Neural progenitor cell (in vitro differentiated cells): ENCODE measurements at regions not wholly inside any gene's neighbourhood (a gene's known extent, or its start where the extent isn't known, plus 50 kb on each side); places are given as distances from the start of the nearest gene placed in this dataset.
A peak's percentile ranks its signal among the peaks of the same experiment; 100 is the strongest.

Experiments
- DNase-seq: peaks from one replicate; pipeline ENCODE4 v3.0.0-alpha.2; 2016; ENCODE audit warnings: low spot score
- H2AFZ ChIP-seq: fragments of 200-600 bp; sonication (generic); replicated peaks from 2 replicates; pipeline ENCODE4 v1.6.1; 2016; ENCODE audit warnings: antibody characterized with exemption
- H3F3A ChIP-seq: fragments of 200-600 bp; sonication (generic); 2 replicates; pipeline ENCODE4 v1.6.1; 2016; ENCODE audit warnings: antibody characterized with exemption, low read depth
- H3K27ac ChIP-seq: fragments of 200-600 bp; sonication (generic); 2 replicates; pipeline ENCODE4 v1.5.1; 2016; ENCODE audit warnings: mild to moderate bottlenecking
- H3K27me3 ChIP-seq: fragments of 200-600 bp; sonication (generic); 2 replicates; pipeline ENCODE4 v1.6.1; 2016; ENCODE audit warnings: mild to moderate bottlenecking, moderate library complexity
- H3K36me3 ChIP-seq: fragments of 200-600 bp; sonication (generic); 2 replicates; pipeline ENCODE4 v1.5.1; 2016
- H3K4me1 ChIP-seq: fragments of 200-600 bp; sonication (generic); 2 replicates; pipeline ENCODE4 v1.6.1; 2016; ENCODE audit warnings: mixed run types
- H3K4me2 ChIP-seq: fragments of 200-600 bp; sonication (generic); 2 replicates; pipeline ENCODE4 v1.6.1; 2016
- H3K4me3 ChIP-seq: fragments of 200-600 bp; sonication (generic); 2 replicates; pipeline ENCODE4 v1.5.1; 2016
- H3K79me2 ChIP-seq: fragments of 200-600 bp; sonication (generic); 2 replicates; pipeline ENCODE4 v1.6.1; 2016; ENCODE audit warnings: low read depth
- H3K9ac ChIP-seq: fragments of 200-600 bp; sonication (generic); 2 replicates; pipeline ENCODE4 v1.6.1; 2016
- H3K9me3 ChIP-seq: fragments of 200-600 bp; sonication (generic); 2 replicates; pipeline ENCODE4 v1.5.1; 2016; ENCODE audit warnings: low read depth
- H4K20me1 ChIP-seq: fragments of 200-600 bp; sonication (generic); 2 replicates; pipeline ENCODE4 v1.6.1; 2016; ENCODE audit warnings: low read depth
- H3K27ac Mint-ChIP-seq: 3 replicates; pipeline ENCODE4 v1.8.0; 2021; ENCODE audit warnings: mixed read lengths
- H3K27me3 Mint-ChIP-seq: 2 replicates; pipeline ENCODE4 v1.8.0; 2022; ENCODE audit warnings: low read depth, mild to moderate bottlenecking, inconsistent platforms, moderate library complexity, mixed read lengths; ENCODE audit not compliant: insufficient read depth
- H3K36me3 Mint-ChIP-seq: 3 replicates; pipeline ENCODE4 v1.8.0; 2021; ENCODE audit warnings: mixed read lengths
- H3K4me1 Mint-ChIP-seq: 3 replicates; pipeline ENCODE4 v1.8.0; 2021; ENCODE audit warnings: mixed read lengths
- H3K4me3 Mint-ChIP-seq: 3 replicates; pipeline ENCODE4 v1.8.0; 2021; ENCODE audit warnings: mild to moderate bottlenecking, moderate library complexity, mixed read lengths
- H3K9me3 Mint-ChIP-seq: 3 replicates; pipeline ENCODE4 v1.8.0; 2020; ENCODE audit warnings: mixed read lengths
- EZH2 ChIP-seq: fragments of 200-600 bp; sonication (generic); IDR thresholded peaks from 2 replicates; pipeline ENCODE4 v1.6.1; 2017; ENCODE audit warnings: antibody characterized with exemption, mild to moderate bottlenecking, moderate library complexity
- EZH2phosphoT487 ChIP-seq: fragments of 200-600 bp; sonication (generic); IDR thresholded peaks from 2 replicates; pipeline ENCODE4 v1.6.1; 2017; ENCODE audit warnings: antibody characterized with exemption
- TF ChIP-seq, protein P1 (sequence below): fragments of 200-600 bp; sonication (generic); IDR thresholded peaks from 2 replicates; pipeline ENCODE4 v1.5.1; 2017; ENCODE audit warnings: antibody characterized with exemption, mild to moderate bottlenecking

DNA sequence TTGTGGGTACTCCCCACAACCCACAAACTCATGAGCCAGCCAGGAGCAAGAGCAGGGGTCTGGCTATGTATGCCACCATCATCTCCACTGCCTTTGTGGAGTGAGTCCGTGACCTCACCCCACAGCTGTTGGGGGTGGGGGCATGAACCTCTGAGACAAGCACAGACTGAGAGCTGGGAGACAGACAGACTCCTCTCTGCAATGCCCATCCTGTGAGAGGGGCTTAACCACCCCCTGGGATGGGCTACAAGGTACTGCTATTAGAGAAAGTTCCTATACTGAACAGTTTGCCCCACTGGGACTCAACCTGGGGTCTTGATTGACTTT lies 84.5 kb downstream of the PITPNM2 start:
- H3K27me3 ChIP-seq: no peaks in the 10 kb centered on the region
- peaks cover 2% of the 10 kb centered on the region for H3K4me1 ChIP-seq
- no peak for DNase-seq
- Mint-ChIP-seq H3K4me3 (no peak overlapping the region), H3K27ac (no peak overlapping the region), H3K27me3 (peaks cover 2% of the 10 kb centered on the region), H3K36me3 (no peaks in the 10 kb centered on the region), H3K4me1 (peaks cover 11% of the 10 kb centered on the region), H3K9me3 (no peaks in the 10 kb centered on the region)
- H3K9me3 ChIP-seq: no peaks in the 10 kb centered on the region
- H3K36me3 ChIP-seq: no peaks in the 10 kb centered on the region
- no peak overlapping the region for H3K9ac ChIP-seq
- no peaks in the 10 kb centered on the region for H3K79me2 ChIP-seq
- peaks cover under 1% of the 10 kb centered on the region for H3F3A ChIP-seq
- no peak overlapping the region for H3K27ac ChIP-seq
- TF ChIP-seq, protein P1, sequence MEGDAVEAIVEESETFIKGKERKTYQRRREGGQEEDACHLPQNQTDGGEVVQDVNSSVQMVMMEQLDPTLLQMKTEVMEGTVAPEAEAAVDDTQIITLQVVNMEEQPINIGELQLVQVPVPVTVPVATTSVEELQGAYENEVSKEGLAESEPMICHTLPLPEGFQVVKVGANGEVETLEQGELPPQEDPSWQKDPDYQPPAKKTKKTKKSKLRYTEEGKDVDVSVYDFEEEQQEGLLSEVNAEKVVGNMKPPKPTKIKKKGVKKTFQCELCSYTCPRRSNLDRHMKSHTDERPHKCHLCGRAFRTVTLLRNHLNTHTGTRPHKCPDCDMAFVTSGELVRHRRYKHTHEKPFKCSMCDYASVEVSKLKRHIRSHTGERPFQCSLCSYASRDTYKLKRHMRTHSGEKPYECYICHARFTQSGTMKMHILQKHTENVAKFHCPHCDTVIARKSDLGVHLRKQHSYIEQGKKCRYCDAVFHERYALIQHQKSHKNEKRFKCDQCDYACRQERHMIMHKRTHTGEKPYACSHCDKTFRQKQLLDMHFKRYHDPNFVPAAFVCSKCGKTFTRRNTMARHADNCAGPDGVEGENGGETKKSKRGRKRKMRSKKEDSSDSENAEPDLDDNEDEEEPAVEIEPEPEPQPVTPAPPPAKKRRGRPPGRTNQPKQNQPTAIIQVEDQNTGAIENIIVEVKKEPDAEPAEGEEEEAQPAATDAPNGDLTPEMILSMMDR: no peak
- H4K20me1 ChIP-seq: no peaks in the 10 kb centered on the region
- no peak overlapping the region for H3K4me3 ChIP-seq
- H3K4me2 ChIP-seq: no peak overlapping the region
- H2AFZ ChIP-seq: no peak overlapping the region

DNA sequence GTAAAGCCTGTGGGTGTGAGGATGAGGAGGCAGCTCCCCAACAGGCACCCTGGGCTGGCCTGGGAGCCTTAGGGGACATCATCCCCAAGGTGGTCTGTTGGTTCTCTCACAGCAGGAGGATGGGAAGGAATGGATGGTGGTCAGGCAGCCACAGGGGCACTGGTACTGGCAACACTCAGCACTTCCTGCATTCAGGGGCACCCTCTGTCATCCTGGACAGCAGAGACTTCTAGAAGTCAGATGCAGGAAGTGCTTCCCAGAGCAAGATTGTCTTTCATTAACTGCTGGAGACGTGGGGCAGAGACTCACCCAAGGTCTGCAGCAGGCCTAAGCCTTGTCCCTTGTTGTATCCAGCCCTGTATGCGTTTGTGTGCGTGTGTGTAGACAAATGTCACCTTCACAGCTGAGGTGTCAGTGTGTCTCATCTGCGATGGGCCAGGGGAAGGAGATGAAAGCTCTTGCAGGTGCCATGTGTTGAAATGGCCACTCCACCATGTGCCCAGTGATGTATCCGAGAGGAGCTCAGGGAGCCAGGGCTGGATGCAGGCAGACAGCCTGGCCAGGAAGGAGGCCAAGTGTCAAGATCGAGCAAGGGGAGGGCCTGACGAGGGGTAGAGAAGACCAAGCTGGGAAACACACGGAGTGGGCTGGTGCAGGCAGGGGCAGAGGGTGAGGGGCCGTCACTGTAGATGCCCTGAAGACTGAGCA lies 85.1 kb downstream of the PITPNM2 start:
- Histone ChIP-seq H3K4me3 (no peak overlapping the region), H2AFZ (no peak overlapping the region), H3K9ac (no peak overlapping the region), H3K79me2 (no peaks in the 10 kb centered on the region), H3K27me3 (no peaks in the 10 kb centered on the region), H3K4me1 (no peaks in the 10 kb centered on the region), H3K4me2 (no peak overlapping the region), H3F3A (no peaks in the 10 kb centered on the region), H4K20me1 (no peaks in the 10 kb centered on the region), H3K36me3 (no peaks in the 10 kb centered on the region), H3K27ac (no peak overlapping the region), H3K9me3 (no peaks in the 10 kb centered on the region)
- TF ChIP-seq, protein P1: no peak
- no peak for TF ChIP-seq EZH2phosphoT487
- TF ChIP-seq EZH2: no peak
- no peak for DNase-seq
- H3K36me3 Mint-ChIP-seq: no peaks in the 10 kb centered on the region
- H3K27ac Mint-ChIP-seq: peak overlapping the region; percentile 78
- no peaks in the 10 kb centered on the region for H3K9me3 Mint-ChIP-seq
- H3K4me3 Mint-ChIP-seq: no peak overlapping the region
- H3K4me1 Mint-ChIP-seq: peaks cover 10% of the 10 kb centered on the region
- peaks cover 2% of the 10 kb centered on the region for H3K27me3 Mint-ChIP-seq

DNA sequence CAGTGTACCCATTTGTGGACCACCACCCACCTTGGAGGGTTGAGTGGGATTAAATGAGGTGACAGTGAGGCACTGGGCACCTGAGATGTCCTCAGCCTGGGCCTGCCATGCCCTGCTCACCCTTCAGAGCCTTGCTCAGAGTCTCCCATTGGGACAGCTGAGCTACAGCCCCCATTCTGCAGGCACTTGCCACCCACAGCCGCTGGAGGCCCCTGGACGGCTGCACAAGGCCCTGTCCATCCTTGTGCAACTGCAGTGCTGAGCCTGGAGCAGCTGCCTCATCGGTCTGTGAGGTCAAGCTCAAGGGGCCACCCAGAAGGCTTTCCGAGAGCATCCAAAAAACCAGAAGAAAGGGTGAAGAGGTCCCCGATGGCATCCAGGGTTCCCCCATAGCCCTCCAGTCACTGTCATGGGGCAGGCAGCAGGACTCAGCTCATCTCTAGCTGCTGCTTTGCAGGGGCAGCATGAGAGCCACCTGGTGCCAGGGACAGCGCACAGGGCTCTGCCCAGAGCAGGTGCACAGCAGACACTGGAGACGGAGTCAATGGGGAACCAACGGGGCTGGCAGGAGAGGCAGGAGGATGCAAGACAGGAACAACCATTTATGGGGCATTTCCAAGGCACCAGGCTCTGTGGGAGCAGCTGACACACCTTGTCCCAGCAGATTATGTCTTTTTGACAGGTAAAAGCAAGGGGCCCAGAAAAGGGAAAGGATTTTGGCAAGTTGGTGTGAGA lies 84.6 kb downstream of the ARL6IP4 start:
- H3K4me1 Mint-ChIP-seq: peaks cover 8% of the 10 kb centered on the region
- Histone ChIP-seq H3K9ac (no peak overlapping the region), H3K4me3 (no peak overlapping the region), H3K27ac (no peak overlapping the region), H3F3A (no peaks in the 10 kb centered on the region), H3K4me1 (no peaks in the 10 kb centered on the region), H3K36me3 (no peaks in the 10 kb centered on the region), H3K27me3 (no peaks in the 10 kb centered on the region), H3K9me3 (no peaks in the 10 kb centered on the region), H2AFZ (no peak overlapping the region), H3K79me2 (no peaks in the 10 kb centered on the region), H4K20me1 (no peaks in the 10 kb centered on the region), H3K4me2 (no peak overlapping the region)
- H3K36me3 Mint-ChIP-seq: no peaks in the 10 kb centered on the region
- peak overlapping the region; percentile 78 for H3K27ac Mint-ChIP-seq
- no peak overlapping the region for H3K4me3 Mint-ChIP-seq
- H3K27me3 Mint-ChIP-seq: peaks cover 6% of the 10 kb centered on the region
- H3K9me3 Mint-ChIP-seq: no peaks in the 10 kb centered on the region
- TF ChIP-seq EZH2phosphoT487: no peak
- TF ChIP-seq EZH2: no peak
- TF ChIP-seq, protein P1: no peak
- no peak for DNase-seq
